Activated B cell treated with CpG ODN at 0.5 μM for 24 hours (primary cell): ENCODE measurements at regions not wholly inside any gene's neighbourhood (a gene's known extent, or its start where the extent isn't known, plus 50 kb on each side); places are given as distances from the start of the nearest gene placed in this dataset.

ENCODE experiments used
- ATAC-seq: fragments of 200-7000 bp; cut with Tn5 transposase; one replicate; pipeline ENCODE4 v1.10.0; 2021; ENCODE audit warnings: low read depth, mild to moderate bottlenecking, moderate library complexity
- CTCF ChIA-PET: fragments of 350-600 bp; sonication (Branson Sonifier 250); formaldehyde crosslinking; loops from one replicate; lab custom pipeline; 2021; ENCODE audit warnings: antibody characterized with exemption; lab: Charles Lee
- POLR2A ChIA-PET: fragments of 350-600 bp; sonication (Branson Sonifier 250); formaldehyde crosslinking; loops from one replicate; lab custom pipeline; 2021; ENCODE audit warnings: antibody characterized with exemption; lab: Charles Lee
- DNase-seq: peaks from one replicate; pipeline ENCODE4 v3.0.0; 2022
- H3K27ac Mint-ChIP-seq: one replicate; pipeline ENCODE4 v1.8.0; 2020; ENCODE audit warnings: mixed read lengths
- H3K27me3 Mint-ChIP-seq: one replicate; pipeline ENCODE4 v1.8.0; 2021; ENCODE audit warnings: mixed read lengths
- H3K36me3 Mint-ChIP-seq: one replicate; pipeline ENCODE4 v1.8.0; 2021; ENCODE audit warnings: low read depth, mixed read lengths
- H3K4me1 Mint-ChIP-seq: one replicate; pipeline ENCODE4 v1.8.0; 2021; ENCODE audit warnings: mixed read lengths
- H3K4me3 Mint-ChIP-seq: one replicate; pipeline ENCODE4 v1.8.0; 2020; ENCODE audit warnings: mild to moderate bottlenecking, mixed read lengths
- H3K9me3 Mint-ChIP-seq: one replicate; pipeline ENCODE4 v1.8.0; 2020; ENCODE audit warnings: mixed read lengths
- intact Hi-C: fragments of 100-400 bp; cut with micrococcal nuclease; formaldehyde crosslinking; loops from one replicate; pipeline ENCODE4 v1.15.1; 2024
- TF ChIP-seq, protein P1 (sequence below): fragments of 200-600 bp; IDR thresholded peaks from one replicate; pipeline ENCODE4 v1.8.0; 2022; ENCODE audit warnings: antibody characterized with exemption, mild to moderate bottlenecking

DNA sequence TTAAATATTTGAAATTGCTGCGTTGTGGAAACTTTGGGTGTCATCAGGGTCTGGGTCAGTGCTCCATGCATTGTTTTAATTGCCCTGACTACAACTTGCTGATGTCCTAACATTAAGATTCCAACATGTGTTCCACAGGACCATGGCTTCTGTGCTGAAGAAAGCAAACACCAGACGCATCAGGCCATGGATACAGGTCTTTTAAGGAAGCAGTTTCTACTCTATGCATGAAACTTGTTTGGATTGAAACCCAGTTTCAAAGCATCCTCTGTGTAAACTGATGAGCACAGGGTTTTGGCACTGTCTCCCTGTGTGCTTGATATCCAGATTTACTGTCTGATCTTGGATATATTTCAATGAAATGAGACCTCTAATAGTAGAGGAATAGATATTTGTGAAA is 328.4 kb upstream of the SLC10A2 start:
- no peak overlapping the region for H3K4me3 Mint-ChIP-seq
- H3K4me1 Mint-ChIP-seq, result no peaks in the 10 kb centered on the region
- POLR2A ChIA-PET, result no interaction called here
- DNase-seq (no peak), ATAC-seq (no peak)
- H3K27me3 Mint-ChIP-seq, result no peaks in the 10 kb centered on the region
- no peaks in the 10 kb centered on the region for H3K36me3 Mint-ChIP-seq
- TF ChIP-seq, protein P1, sequence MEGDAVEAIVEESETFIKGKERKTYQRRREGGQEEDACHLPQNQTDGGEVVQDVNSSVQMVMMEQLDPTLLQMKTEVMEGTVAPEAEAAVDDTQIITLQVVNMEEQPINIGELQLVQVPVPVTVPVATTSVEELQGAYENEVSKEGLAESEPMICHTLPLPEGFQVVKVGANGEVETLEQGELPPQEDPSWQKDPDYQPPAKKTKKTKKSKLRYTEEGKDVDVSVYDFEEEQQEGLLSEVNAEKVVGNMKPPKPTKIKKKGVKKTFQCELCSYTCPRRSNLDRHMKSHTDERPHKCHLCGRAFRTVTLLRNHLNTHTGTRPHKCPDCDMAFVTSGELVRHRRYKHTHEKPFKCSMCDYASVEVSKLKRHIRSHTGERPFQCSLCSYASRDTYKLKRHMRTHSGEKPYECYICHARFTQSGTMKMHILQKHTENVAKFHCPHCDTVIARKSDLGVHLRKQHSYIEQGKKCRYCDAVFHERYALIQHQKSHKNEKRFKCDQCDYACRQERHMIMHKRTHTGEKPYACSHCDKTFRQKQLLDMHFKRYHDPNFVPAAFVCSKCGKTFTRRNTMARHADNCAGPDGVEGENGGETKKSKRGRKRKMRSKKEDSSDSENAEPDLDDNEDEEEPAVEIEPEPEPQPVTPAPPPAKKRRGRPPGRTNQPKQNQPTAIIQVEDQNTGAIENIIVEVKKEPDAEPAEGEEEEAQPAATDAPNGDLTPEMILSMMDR, result no peak
- no peak overlapping the region for H3K27ac Mint-ChIP-seq
- peaks cover 9% of the 10 kb centered on the region for H3K9me3 Mint-ChIP-seq
- CTCF ChIA-PET, result no interaction called here
- intact Hi-C loops, result no loop called here

DNA sequence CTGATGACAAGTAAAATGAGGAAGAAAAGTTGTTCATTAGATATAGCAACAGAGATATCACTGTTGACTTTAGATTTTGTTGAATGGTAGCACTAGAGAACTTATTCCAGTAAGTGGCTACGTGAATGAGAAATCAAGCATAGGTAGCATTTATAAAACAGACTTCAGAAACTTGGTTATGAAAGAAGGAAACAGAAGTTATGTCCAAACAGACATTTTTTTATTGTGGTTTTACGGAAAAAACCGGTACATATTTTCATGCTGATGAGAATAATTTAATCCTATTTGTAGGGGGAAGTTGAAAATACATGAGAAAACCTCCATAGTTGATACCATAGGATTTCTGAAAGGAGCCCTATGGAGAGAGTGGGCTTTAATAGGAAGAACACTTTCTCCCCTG is 325.7 kb upstream of the SLC10A2 start:
- ChIA-PET CTCF (no interaction called here), POLR2A (no interaction called here)
- no peaks in the 10 kb centered on the region for H3K9me3 Mint-ChIP-seq
- DNase-seq (no peak), ATAC-seq (no peak)
- intact Hi-C loops, result no loop called here
- H3K4me3 Mint-ChIP-seq, result no peak overlapping the region
- TF ChIP-seq, protein P1, result no peak
- no peak overlapping the region for H3K27ac Mint-ChIP-seq
- H3K27me3 Mint-ChIP-seq, result no peaks in the 10 kb centered on the region
- H3K36me3 Mint-ChIP-seq, result no peaks in the 10 kb centered on the region
- H3K4me1 Mint-ChIP-seq, result no peaks in the 10 kb centered on the region

DNA sequence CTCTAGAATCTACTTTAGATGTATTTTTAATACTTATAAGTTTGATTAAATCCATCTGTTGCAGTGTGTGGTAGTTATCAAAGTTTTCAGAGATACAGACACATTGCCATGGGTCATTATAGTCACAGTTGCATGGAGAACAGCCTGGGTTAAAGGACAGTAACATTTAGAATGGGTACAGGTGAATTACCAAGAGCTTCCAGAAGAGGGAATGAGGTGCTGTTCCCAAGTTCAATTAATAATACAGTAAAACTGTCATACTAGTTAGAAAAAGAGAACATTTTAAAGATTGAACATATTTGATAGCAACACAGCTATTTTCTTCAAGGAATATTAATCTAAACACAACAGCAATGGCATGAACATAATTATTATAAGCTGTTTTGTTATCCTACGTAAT is 322.6 kb upstream of the SLC10A2 start:
- Mint-ChIP-seq H3K4me3 (no peak overlapping the region), H3K36me3 (no peaks in the 10 kb centered on the region), H3K27ac (no peak overlapping the region), H3K4me1 (no peaks in the 10 kb centered on the region), H3K27me3 (no peaks in the 10 kb centered on the region), H3K9me3 (no peaks in the 10 kb centered on the region)
- POLR2A ChIA-PET, result no interaction called here
- TF ChIP-seq, protein P1, result no peak
- ATAC-seq, result no peak
- no peak for DNase-seq
- CTCF ChIA-PET, result no interaction called here
- intact Hi-C loops, result no loop called here

DNA sequence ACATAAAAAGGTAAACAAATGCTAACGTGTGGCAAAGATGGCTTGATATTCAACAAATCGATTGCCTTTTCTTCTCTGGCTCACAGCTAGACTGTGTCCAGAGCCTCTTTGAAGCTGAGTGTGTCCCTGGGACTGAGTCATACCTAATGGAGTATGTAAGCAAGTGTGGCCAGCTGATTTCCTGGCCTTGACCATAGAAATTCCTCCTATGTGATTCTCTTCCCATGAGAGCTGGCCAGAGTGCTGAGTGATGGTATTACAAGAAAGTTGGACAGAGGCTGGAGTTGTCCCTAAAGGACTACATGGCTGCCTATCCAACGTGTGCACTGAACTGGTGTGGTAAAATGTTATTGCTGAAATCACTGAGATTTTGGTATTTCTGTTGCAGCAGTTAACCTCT is 320.1 kb upstream of the SLC10A2 start:
- no peaks in the 10 kb centered on the region for H3K4me1 Mint-ChIP-seq
- TF ChIP-seq, protein P1, result no peak
- ATAC-seq (no peak), DNase-seq (no peak)
- ChIA-PET CTCF (no interaction called here), POLR2A (no interaction called here)
- H3K36me3 Mint-ChIP-seq, result no peaks in the 10 kb centered on the region
- H3K9me3 Mint-ChIP-seq, result peaks cover 9% of the 10 kb centered on the region
- intact Hi-C loops, result no loop called here
- H3K27me3 Mint-ChIP-seq, result no peaks in the 10 kb centered on the region
- no peak overlapping the region for H3K27ac Mint-ChIP-seq
- H3K4me3 Mint-ChIP-seq, result no peak overlapping the region

DNA sequence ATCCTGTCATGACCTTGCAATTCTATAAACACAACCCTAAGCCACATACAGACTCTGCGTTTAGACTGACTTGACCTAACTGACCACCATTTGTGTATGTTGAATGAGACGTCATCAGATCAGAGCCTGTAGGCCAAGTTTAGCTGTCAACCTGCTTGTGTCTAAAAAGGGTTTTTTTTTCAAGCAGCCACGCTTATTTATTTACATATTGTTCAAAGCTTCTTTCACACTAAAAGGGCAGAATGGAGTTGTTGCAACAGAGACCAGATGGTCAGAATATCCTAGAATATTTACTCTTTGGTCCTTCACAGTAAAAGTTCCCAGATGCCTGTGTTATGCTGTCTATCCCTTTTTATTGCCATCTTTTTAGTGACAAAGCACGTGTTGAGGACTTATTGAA is 307.7 kb upstream of the SLC10A2 start:
- intact Hi-C loops, result no loop called here
- ATAC-seq (no peak), DNase-seq (no peak)
- Mint-ChIP-seq H3K9me3 (no peaks in the 10 kb centered on the region), H3K27me3 (no peaks in the 10 kb centered on the region), H3K4me1 (no peaks in the 10 kb centered on the region), H3K4me3 (no peak overlapping the region), H3K36me3 (no peaks in the 10 kb centered on the region), H3K27ac (no peak overlapping the region)
- TF ChIP-seq, protein P1, result no peak
- ChIA-PET CTCF (no interaction called here), POLR2A (no interaction called here)
